GM23338 (cell line): ENCODE measurements at regions not wholly inside any gene's neighbourhood (a gene's known extent, or its start where the extent isn't known, plus 50 kb on each side); places are given as distances from the start of the nearest gene placed in this dataset.

Experiments
- CREB1 ChIP-seq: fragments of 250-450 bp; sonication (Bioruptor Pico); IDR thresholded peaks from 2 replicates; pipeline ENCODE4 v1.5.0; 2020; ENCODE audit warnings: low read depth, mild to moderate bottlenecking, moderate library complexity
- CTCF ChIP-seq, 2 experiments: fragments of 200-600 bp in 1 of 2; sonication (generic) in 1 of 2; conservative IDR thresholded peaks; 2 replicates each; pipeline versions ENCODE4 v1.5.1 to v1.6.1; 2016 to 2017; ENCODE audit warnings: antibody characterized with exemption in 2 of 2, low read depth in 2 of 2, mild to moderate bottlenecking in 2 of 2, moderate library complexity in 1 of 2
- ETS1 ChIP-seq: IDR thresholded peaks from 2 replicates; pipeline ENCODE4 v1.6.1; 2016; ENCODE audit warnings: antibody characterized with exemption
- EZH2 ChIP-seq: fragments of 200-600 bp; sonication (generic); IDR thresholded peaks from one replicate; pipeline ENCODE4 v1.8.0; 2017; ENCODE audit warnings: antibody characterized with exemption, mild to moderate bottlenecking, low read depth; ENCODE audit not compliant: unreplicated experiment
- EZH2phosphoT487 ChIP-seq: fragments of 200-600 bp; sonication (generic); IDR thresholded peaks from one replicate; pipeline ENCODE4 v1.8.1; 2018; ENCODE audit warnings: antibody characterized with exemption; ENCODE audit not compliant: unreplicated experiment
- JUNB ChIP-seq: IDR thresholded peaks from one replicate; pipeline ENCODE4 v1.6.1; 2016; ENCODE audit warnings: antibody characterized with exemption; ENCODE audit not compliant: unreplicated experiment
- NANOG ChIP-seq: IDR thresholded peaks from 2 replicates; pipeline ENCODE4 v1.6.1; 2016; ENCODE audit warnings: antibody characterized with exemption, borderline replicate concordance
- POLR2AphosphoS5 ChIP-seq: IDR thresholded peaks from 2 replicates; pipeline ENCODE4 v1.6.1; 2016; ENCODE audit warnings: antibody characterized with exemption, low read depth
- REST ChIP-seq: IDR thresholded peaks from one replicate; pipeline ENCODE4 v1.6.1; 2018; ENCODE audit warnings: antibody characterized with exemption; ENCODE audit not compliant: unreplicated experiment
- STAT1 ChIP-seq: IDR thresholded peaks from one replicate; pipeline ENCODE4 v1.6.1; 2016; ENCODE audit warnings: antibody characterized with exemption; ENCODE audit not compliant: unreplicated experiment
- ZNF114 ChIP-seq: fragments of 250-450 bp; sonication (Bioruptor Pico); IDR thresholded peaks from 2 replicates; pipeline ENCODE4 v1.5.0; 2020; ENCODE audit warnings: mild to moderate bottlenecking, moderate library complexity
- ZNF331 ChIP-seq: fragments of 250-450 bp; sonication (Bioruptor Pico); IDR thresholded peaks from 2 replicates; pipeline ENCODE4 v1.5.0; 2020; ENCODE audit warnings: low read depth, mild to moderate bottlenecking, moderate library complexity

- TF ChIP-seq CREB1 (no peak), CTCF (conservative IDR thresholded peaks at IDR 0.05; ENCODE audit: low read depth in 2 of 2) (no peak), EZH2 (no peak), REST (no peak), ETS1 (no peak), POLR2AphosphoS5 (no peak), JUNB (no peak), ZNF331 (CRISPR knock-in tag) (no peak), EZH2phosphoT487 (no peak), NANOG (no peak), ZNF114 (CRISPR knock-in tag) (no peak), STAT1 (no peak)
Observed at GRCh38 chr14:98984027-98984718, 287.8 kb downstream of the BCL11B start.
